Activated CD8-positive, alpha-beta memory T cell treated with anti-CD3 and anti-CD28 coated beads, Interleukin-2, amount 50 U/mL, for 24 hours (primary cell): ENCODE measurements at regions not wholly inside any gene's neighbourhood (a gene's known extent, or its start where the extent isn't known, plus 50 kb on each side); places are given as distances from the start of the nearest gene placed in this dataset.
A peak's percentile ranks its signal among the peaks of the same experiment; 100 is the strongest.
"Not testable (repeated sequence)": the region's sequence is repeated elsewhere in the genome, so short reads cannot be mapped to it uniquely, and the experiment has no call there.

ENCODE experiments used
- DNase-seq: peaks from one replicate; pipeline ENCODE4 v3.0.0-alpha.2; 2020; ENCODE audit errors: extremely low read depth

DNA sequence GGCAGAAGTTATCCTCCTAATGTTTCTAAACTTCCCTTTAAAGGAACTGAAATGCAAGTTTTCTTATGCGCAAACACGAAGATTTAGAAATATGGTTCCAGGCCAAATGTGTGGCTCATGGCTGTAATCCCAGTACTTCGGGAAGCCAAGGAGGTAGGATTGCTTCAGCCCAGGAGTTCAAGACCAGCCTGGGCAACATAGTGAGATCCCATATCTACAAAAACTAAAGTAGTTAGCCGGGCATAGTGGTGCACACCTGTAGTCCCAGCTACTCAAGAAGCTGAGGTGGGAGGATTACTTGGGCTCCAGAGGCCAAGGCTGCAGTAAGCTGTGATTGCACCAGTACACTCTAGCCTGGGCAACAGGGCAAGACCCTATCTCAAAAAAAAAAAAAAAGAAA is 95.8 kb upstream of the SCAF8 start:
- no peak for DNase-seq

DNA sequence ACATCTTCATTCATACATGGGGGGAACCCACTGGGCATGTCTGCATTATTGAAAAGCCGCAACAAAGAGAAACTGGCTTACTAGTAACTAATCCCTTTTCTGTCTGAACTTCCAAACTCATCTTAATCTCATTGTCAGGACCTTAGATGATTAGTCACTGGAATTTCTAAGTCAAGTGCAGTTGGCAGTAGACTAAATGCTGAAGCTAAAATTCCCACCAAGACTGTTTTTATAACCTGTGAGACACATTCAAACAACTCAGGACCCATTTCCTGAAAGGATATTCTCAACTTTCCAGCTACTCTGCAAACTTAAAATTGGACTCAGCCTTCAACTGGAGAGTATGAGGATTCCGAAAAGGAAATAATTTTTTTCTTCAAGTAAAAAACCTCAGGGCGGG is 94.8 kb upstream of the SCAF8 start:
- DNase-seq, result no peak

DNA sequence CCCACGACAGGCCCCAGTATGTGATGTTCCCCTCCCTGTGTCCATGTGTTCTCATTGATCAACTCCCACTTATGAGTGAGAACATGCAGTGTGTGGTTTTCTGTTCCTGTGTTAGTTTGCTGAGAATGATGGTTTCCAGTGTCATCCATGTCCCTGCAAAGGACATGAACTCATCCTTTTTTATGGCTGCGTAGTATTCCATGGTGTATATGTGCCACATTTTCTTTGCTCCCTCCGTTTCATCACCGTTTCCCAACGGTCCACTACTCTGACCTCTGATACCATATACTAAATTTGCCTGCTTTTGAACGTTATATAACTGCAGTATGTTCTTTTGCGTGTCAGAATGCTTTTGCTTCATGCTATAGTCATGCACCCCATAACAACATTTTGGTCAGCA is 94.0 kb upstream of the SCAF8 start:
- not testable (repeated sequence) for DNase-seq

DNA sequence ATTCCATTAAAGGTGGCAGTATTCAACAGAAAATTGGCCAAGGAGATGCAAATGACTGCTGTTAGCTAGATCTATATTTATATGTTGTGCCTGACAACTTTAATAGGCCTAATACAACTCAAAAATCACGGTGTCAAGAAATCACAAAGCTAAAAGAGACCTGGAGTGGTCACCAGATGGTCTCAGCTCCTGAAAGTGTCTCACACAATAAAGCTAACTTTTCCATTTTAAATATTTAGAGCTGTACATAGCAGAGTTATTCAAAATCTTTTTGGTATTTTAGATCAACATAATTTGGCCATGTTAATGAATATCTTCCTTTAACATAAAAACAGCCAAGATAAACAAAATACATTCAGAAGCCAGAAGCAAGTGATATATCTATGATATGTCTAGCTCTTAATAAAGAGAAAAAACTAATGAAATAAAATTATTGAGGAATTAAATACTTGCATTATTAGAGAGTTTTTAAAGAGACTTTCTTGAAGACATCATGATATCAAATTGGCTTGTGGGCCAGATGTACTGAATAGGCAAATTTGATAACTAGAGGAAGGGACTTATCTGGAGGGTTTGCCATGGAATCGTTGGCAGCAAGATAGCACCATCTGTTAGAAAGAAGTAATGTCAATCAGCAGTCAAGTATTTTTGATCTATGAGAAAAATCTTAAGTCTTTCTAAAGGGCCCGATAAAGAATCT is 84.9 kb upstream of the SCAF8 start:
- no peak for DNase-seq

DNA sequence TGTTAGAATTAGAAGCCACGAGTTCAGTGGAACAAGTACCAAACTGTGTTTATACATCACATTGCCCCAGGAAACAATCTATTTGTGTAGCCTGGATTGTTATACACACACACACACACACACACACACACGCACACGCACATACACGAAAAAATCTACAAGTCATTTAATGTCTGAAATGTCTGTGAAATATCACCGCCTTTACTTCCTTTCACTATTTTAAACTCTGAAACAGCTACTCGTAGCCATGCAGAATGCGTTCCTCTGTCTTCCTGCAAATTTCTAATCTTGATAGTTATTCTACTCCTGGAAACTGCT is 84.4 kb upstream of the SCAF8 start:
- DNase-seq, result no peak

DNA sequence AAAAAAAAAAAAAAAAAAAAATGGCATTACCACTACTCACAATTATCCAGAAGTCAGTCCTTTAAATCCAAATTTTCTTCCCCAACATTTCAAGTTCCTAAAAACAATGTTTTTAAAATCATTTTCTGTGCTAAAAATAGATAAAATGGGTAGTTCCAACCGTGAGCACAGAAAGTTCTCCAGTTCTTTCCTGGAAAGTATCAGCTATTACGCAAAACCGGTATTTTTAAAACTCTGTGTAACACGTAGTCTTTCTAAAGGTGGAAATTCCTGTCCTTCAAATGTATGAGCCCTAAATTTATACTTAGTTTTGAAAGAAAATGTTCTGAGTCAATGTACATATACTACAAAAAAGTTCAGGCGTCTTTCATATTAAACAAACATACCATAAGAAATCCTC is 83.5 kb upstream of the SCAF8 start:
- DNase-seq, result no peak

DNA sequence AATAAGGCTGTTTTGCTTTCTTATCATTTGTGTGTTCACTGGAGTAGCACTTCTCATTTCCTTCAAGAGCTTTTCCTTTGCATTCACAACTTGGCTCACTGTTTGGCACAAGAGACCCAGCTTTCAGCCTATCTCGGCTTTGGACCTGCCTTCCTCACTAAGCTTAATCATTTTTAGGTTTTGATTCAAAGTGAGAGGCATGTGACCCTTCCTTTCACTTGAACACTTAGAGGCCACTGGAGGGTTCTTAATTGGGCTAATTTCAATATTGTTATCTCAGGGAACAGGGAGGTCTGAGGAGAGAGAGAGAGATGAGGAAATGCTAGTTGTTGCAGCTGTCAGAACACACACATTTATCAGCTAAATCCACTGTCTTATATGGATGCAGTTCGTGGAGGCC is 82.9 kb upstream of the SCAF8 start:
- DNase-seq, result no peak

DNA sequence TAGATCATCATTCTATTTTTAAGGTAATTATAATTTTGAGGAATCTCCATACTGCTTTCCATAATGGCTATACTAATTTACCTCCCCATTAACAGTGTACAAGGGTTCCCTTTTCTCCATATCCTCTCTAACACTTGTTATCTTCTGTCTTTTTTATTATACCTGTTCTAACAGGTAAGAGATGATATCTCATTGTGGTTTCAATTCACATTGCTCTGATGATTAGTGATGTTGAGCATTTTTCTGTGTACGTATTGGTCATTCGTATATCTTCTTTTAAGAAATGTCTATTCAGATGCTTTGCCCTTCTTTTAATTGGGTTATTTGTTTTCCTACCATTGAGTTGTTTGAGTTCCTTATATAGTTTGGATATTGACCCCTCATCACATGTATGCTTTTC is 81.6 kb upstream of the SCAF8 start:
- no peak for DNase-seq

DNA sequence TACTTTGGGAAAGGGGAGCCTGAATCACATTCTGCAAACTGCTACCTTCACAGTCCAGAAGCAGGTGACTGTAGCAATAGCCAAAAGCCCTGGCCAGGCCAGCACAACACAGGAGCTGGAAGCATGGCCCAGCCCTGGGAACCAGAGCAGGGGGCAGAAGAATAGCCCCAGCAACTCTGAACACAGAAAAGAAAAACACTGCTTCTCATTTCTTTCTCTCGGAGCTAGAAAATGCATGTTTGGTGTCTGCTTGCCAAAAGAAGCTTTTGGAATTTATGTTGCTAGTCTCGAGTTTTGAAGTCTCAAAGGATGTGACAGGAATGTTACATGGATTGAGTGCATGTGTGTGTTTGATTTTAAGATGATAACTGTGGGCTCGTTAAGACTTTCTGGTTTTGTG is 79.8 kb upstream of the SCAF8 start:
- DNase-seq, result no peak

DNA sequence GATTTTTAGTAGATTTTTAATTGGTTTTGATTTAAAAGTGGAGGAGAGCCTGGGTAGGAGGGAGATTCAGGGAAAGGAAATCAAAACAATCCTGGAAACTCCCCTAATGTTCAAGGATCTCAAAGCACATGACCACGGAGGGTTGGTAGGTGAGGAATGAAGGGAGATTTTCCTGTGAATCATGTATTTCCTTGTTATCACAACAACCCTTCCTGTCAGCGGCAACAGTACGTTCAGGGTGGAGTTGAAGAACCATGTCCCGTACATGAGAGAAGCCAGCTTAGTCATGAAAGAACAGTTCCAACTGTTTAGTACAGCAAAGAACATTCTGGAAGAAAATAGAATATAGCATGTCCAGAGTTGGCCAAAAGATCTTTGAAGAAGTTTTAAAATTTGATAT is 79.4 kb upstream of the SCAF8 start:
- no peak for DNase-seq

DNA sequence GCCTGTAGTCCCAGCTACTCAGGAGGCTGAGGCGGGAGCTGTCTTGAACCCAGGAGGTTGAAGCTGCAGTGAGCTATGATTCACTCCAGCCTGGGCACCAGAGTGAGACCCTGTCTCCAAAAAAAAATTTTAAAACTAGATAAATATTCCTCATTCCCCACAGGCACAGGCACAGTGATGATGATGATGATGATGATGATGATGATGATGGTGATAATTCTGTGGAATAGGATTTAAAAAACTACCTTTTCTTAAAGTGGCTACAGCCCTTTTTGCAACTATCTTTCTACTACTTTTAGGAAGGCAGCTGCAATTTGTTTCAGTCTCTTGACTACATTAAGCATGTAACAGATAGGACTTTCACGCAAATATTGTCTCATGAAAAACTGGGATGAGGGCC is 76.6 kb upstream of the SCAF8 start:
- no peak for DNase-seq

DNA sequence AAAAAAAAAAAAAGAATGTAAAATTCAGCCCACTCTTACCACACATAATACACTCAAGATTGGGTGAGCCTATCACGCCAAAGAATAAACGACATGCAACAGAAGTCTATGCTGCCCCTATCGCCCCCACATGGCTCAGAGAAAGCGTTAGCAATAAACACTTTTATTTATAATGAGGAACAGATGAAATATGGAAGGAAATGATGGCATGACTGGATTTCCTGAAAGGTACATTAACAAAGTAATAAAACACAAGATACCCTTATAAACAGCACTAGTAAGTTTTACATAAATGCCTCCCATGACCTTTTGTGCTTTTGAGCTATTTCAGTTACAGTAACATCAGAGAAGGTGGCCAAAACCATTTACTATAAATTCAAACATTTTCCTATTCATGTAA is 71.4 kb upstream of the SCAF8 start:
- DNase-seq, result no peak

DNA sequence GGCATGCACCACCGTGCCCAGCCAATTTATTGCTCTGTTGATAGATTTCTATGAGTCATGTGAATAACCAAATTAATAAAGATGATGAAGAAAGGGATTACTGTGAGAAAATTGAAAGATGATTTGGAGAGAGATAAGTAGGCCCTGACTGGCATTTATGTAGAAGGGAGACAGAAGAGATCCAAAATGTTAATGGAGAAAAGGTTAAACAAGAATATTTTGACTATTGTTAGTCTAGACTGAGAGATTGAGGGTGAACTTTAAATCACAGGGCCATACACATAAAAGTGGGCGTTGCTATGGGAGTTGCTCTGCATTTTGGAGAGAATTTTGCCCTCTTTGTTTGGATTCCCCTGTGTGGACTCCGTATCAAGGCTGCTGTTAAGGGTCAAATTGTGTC is 68.9 kb upstream of the SCAF8 start:
- DNase-seq, result no peak

DNA sequence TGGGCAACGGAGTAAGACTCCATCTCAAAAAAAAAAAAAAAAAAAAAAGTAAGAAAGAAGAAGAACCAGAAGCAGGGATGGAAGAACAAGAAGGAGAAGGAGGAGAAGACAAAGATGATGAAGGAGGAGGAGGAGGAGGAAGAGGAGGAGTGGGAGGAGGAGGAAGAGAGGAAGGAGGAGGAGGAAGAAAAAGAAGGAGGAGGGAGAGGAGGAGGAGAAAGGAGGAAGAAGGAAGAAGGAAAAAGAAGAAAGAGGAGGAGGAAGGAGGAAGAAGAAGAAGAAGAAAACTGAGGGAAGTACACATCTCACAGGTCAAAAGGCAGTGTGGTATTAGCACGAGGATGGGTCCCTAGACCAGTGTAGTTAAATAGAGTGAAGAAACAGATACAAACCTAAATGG is 65.1 kb upstream of the SCAF8 start:
- DNase-seq, result no peak

DNA sequence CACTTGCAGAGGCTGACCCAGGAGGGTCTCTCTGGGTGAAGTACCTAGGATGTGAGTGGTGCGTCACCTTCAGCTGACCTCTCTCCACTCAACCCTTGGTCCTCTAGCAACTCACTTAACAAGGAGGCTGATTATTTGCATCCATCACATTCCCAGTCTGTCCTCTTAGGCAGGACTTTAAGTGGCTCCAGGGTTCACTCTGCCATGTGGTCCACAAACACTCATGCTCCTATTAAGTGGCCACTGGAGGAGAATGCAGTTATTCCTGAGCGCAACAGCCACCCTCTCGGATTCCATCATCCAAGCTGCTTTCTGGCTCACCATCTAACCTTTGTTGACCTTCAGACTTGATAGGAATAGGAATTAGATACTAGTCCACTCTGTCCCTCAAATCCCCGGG is 61.1 kb upstream of the SCAF8 start:
- DNase-seq, result no peak

DNA sequence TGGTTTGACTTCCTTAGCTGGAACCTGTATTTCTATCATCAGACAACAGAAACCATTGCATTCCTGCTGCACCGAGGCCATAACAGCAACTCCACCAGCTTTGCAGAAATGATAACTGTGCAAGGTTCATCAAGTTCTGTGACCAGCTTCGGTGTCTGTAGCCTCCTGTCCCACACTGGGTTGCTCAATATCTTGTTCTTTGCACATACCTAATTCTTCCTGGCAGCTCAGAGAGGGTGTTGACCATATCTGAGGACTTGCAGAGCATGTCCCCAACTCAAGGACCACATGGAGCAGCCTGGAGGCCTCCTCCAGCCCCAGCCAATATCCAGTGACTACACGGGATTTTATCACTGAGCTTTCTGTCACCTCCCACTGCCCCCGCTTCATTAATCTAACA is 59.3 kb upstream of the SCAF8 start:
- no peak for DNase-seq

DNA sequence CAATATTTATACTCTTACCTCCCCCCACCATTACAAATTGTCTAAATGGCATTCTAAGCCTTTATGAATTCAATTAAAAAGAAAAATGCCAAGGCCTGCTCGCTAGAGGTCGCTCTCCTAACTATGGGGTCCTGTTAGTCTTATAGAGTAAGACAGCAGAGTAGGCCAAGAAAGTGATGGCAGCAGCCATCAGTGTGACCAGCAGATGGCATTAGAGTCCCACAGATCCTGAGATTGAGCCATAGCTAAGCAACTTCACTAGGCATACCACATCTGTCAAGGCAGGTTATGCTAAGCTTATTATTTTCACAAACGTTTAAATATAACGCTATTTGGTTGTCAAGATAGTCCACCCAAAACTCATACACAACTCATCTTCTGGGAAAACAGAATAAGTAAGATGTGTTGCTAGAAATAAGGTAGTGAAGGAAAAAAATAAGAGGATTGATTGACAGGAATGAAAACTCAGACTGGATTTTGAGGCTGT is 57.6 kb upstream of the SCAF8 start:
- peak; percentile 78 for DNase-seq

DNA sequence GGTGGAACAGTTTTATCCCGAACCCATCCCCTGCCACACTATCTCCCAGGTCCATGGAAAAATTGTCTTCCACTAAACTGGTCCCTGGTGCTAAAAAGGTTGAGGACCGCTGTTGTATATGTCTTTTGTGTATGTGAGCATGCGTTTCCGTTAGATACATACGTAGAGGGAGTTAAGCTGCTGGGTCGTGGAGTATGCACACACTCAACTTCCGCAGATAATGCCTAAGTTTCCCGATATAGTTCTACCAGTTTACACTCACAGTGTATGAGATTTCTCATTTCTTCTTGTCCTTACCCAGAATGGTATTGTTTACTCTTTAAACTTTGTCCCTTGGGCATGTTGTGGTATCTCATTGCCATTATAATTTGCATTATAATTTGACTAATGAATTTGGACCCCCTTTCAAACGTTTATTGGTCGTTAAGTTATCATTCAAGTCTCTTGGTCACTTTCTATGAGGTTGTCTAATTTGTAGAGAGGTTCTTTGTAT is 50.5 kb upstream of the SCAF8 start:
- DNase-seq, result no peak
